K562 (cell line): ENCODE measurements at regions not wholly inside any gene's neighbourhood (a gene's known extent, or its start where the extent isn't known, plus 50 kb on each side); places are given as distances from the start of the nearest gene placed in this dataset.

Experiments used
- EWSR1 ChIP-seq: fragments of 450-650 bp; IDR thresholded peaks from 2 replicates; pipeline ENCODE4 v1.6.1; 2018; ENCODE audit warnings: borderline replicate concordance, mild to moderate bottlenecking, low read depth, moderate library complexity; ENCODE audit not compliant: partially characterized antibody
- POU5F1 ChIP-seq: fragments of 150-350 bp; IDR thresholded peaks from 2 replicates; pipeline ENCODE4 v1.6.1; 2014; ENCODE audit warnings: borderline replicate concordance, low read length, low read depth, mild to moderate bottlenecking; ENCODE audit not compliant: partially characterized antibody
- RFX5 ChIP-seq: IDR thresholded peaks from 2 replicates; pipeline ENCODE4 v1.6.1; 2011; ENCODE audit warnings: low read depth, mild to moderate bottlenecking, improper control_type of control experiment, low read length
- TCF15 ChIP-seq: fragments of 250-450 bp; sonication (Bioruptor Pico); IDR thresholded peaks from 2 replicates; pipeline ENCODE4 v1.8.0; 2022; ENCODE audit warnings: moderate library complexity, mild to moderate bottlenecking, inconsistent platforms
- TEAD4 ChIP-seq, 2 experiments: sonication (generic) in 1 of 2; formaldehyde crosslinking in 1 of 2; IDR thresholded peaks; 2 replicates each; pipeline versions ENCODE4 v1.6.1 to v1.8.0; 2012 to 2022; ENCODE audit warnings: borderline replicate concordance in 1 of 2, inconsistent platforms in 1 of 2, low read length in 1 of 2, mild to moderate bottlenecking in 1 of 2, missing genetic modification reagents in 1 of 2
- ZBTB12 ChIP-seq: fragments of 250-450 bp; sonication (Bioruptor Pico); IDR thresholded peaks from 2 replicates; pipeline ENCODE4 v1.4.0; 2020
- ZKSCAN8 ChIP-seq: fragments of 200-800 bp; sonication (Bioruptor generic); IDR thresholded peaks from 2 replicates; pipeline ENCODE4 v1.6.1; 2016; ENCODE audit warnings: missing genetic modification characterization, missing compliant biosample characterization
- ZNF354B ChIP-seq: fragments of 250-450 bp; sonication (Bioruptor Pico); IDR thresholded peaks from 2 replicates; pipeline ENCODE4 v1.4.0; 2020
- ZNF655 ChIP-seq: fragments of 250-450 bp; sonication (Bioruptor Pico); IDR thresholded peaks from 2 replicates; pipeline ENCODE4 v1.5.0; 2021
- ZSCAN32 ChIP-seq: fragments of 450-650 bp; formaldehyde crosslinking; IDR thresholded peaks from 2 replicates; pipeline ENCODE4 v1.4.0; 2020; ENCODE audit warnings: mild to moderate bottlenecking, moderate library complexity
- TF ChIP-seq, protein P1 (sequence below): sonication (generic); formaldehyde crosslinking; IDR thresholded peaks from 2 replicates; pipeline ENCODE4 v1.8.1; 2023; ENCODE audit warnings: missing genetic modification reagents, mild to moderate bottlenecking, borderline replicate concordance
- TF ChIP-seq, protein P2 (sequence below): fragments of 450-650 bp; IDR thresholded peaks from one replicate; pipeline ENCODE4 v1.6.1; 2018; ENCODE audit warnings: mild to moderate bottlenecking, moderate library complexity; ENCODE audit not compliant: partially characterized antibody
- TF ChIP-seq, protein P3 (sequence below): IDR thresholded peaks from 3 replicates; pipeline ENCODE4 v1.6.1; 2011; ENCODE audit warnings: borderline replicate concordance, mild to moderate bottlenecking; ENCODE audit not compliant: insufficient read length, insufficient read depth

GRCh38 chr14:64649383-64649998 is 54.7 kb upstream of the PLEKHG3 start (continued):
- TF ChIP-seq, protein P1, sequence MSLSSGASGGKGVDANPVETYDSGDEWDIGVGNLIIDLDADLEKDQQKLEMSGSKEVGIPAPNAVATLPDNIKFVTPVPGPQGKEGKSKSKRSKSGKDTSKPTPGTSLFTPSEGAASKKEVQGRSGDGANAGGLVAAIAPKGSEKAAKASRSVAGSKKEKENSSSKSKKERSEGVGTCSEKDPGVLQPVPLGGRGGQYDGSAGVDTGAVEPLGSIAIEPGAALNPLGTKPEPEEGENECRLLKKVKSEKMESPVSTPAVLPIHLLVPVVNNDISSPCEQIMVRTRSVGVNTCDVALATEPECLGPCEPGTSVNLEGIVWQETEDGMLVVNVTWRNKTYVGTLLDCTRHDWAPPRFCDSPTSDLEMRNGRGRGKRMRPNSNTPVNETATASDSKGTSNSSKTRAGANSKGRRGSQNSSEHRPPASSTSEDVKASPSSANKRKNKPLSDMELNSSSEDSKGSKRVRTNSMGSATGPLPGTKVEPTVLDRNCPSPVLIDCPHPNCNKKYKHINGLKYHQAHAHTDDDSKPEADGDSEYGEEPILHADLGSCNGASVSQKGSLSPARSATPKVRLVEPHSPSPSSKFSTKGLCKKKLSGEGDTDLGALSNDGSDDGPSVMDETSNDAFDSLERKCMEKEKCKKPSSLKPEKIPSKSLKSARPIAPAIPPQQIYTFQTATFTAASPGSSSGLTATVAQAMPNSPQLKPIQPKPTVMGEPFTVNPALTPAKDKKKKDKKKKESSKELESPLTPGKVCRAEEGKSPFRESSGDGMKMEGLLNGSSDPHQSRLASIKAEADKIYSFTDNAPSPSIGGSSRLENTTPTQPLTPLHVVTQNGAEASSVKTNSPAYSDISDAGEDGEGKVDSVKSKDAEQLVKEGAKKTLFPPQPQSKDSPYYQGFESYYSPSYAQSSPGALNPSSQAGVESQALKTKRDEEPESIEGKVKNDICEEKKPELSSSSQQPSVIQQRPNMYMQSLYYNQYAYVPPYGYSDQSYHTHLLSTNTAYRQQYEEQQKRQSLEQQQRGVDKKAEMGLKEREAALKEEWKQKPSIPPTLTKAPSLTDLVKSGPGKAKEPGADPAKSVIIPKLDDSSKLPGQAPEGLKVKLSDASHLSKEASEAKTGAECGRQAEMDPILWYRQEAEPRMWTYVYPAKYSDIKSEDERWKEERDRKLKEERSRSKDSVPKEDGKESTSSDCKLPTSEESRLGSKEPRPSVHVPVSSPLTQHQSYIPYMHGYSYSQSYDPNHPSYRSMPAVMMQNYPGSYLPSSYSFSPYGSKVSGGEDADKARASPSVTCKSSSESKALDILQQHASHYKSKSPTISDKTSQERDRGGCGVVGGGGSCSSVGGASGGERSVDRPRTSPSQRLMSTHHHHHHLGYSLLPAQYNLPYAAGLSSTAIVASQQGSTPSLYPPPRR (CRISPR knock-in tag) = no peak
- TF ChIP-seq ZSCAN32 (CRISPR knock-in tag) (no peak), ZKSCAN8 (CRISPR knock-in tag) (no peak), TCF15 (no peak), ZNF354B (CRISPR knock-in tag) (no peak), EWSR1 (no peak), RFX5 (no peak), POU5F1 (no peak), ZBTB12 (CRISPR knock-in tag) (no peak), TEAD4 (IDR thresholded peaks at IDR 0.05; ENCODE audit: low read length) (no peak), TEAD4 (CRISPR knock-in tag; IDR thresholded peaks at IDR 0.05; ENCODE audit: borderline replicate concordance) (no peak), ZNF655 (no peak)
- TF ChIP-seq, protein P2, sequence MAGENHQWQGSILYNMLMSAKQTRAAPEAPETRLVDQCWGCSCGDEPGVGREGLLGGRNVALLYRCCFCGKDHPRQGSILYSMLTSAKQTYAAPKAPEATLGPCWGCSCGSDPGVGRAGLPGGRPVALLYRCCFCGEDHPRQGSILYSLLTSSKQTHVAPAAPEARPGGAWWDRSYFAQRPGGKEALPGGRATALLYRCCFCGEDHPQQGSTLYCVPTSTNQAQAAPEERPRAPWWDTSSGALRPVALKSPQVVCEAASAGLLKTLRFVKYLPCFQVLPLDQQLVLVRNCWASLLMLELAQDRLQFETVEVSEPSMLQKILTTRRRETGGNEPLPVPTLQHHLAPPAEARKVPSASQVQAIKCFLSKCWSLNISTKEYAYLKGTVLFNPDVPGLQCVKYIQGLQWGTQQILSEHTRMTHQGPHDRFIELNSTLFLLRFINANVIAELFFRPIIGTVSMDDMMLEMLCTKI = no peak
- TF ChIP-seq, protein P3, sequence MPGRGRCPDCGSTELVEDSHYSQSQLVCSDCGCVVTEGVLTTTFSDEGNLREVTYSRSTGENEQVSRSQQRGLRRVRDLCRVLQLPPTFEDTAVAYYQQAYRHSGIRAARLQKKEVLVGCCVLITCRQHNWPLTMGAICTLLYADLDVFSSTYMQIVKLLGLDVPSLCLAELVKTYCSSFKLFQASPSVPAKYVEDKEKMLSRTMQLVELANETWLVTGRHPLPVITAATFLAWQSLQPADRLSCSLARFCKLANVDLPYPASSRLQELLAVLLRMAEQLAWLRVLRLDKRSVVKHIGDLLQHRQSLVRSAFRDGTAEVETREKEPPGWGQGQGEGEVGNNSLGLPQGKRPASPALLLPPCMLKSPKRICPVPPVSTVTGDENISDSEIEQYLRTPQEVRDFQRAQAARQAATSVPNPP = no peak
